NK-92 treated with Interleukin-12 subunit alpha and Interleukin-12 subunit beta, amount 100 ng/mL, for 24 hours (cell line): ENCODE measurements at regions not wholly inside any gene's neighbourhood (a gene's known extent, or its start where the extent isn't known, plus 50 kb on each side); places are given as distances from the start of the nearest gene placed in this dataset.
"Not testable (repeated sequence)": the region's sequence is repeated elsewhere in the genome, so short reads cannot be mapped to it uniquely, and the experiment has no call there.

Source experiments
- DNase-seq: peaks from one replicate; lab custom pipeline; 2025; lab: John Stamatoyannopoulos, UW

GRCh38 chr1:221025956-221026355, 146.7 kb downstream of the HLX start:
- no peak for DNase-seq

GRCh38 chr1:221029981-221030649, 150.9 kb downstream of the HLX start:
- no peak for DNase-seq

GRCh38 chr1:221030990-221031389, 151.7 kb downstream of the HLX start:
- DNase-seq = no peak

DNA sequence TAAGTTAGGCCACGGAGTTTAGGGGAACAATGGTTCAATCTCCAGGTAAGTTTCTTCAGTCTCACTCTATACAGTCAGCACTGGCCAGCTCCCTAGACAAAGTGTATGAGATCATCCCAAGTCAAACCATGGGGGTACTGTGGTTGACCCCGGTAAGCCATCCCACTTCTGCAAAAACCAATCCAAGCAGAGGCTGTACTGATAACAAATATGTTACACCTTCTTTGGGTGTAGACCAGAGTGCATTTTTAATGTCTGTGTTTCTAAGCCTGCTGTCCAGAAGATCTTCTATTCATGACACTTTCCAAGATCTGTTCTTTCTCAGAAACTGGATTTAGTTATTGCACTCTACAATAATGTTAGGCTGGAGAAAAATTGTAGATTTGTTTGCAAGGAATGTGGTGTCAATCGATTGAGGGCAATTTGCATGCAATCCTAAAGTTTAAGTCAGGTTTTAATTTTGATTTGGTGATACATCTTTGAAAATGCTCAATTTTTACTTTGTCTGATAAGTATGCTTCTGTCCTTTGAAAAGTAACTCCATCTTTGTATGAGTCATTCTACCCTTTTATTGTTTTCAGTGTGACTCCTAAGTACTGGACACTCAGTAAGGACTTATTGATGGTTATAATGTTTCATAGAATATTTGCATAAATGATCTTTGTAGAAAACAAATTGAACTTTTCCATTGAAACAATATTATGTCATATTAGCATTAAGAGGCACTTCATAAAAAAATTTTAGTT, 152.4 kb downstream of the HLX start:
- DNase-seq = no peak

- DNase-seq = no peak
These were observed 153.0 kb downstream of the HLX start for GRCh38 chr1:221032204-221032585.

DNA sequence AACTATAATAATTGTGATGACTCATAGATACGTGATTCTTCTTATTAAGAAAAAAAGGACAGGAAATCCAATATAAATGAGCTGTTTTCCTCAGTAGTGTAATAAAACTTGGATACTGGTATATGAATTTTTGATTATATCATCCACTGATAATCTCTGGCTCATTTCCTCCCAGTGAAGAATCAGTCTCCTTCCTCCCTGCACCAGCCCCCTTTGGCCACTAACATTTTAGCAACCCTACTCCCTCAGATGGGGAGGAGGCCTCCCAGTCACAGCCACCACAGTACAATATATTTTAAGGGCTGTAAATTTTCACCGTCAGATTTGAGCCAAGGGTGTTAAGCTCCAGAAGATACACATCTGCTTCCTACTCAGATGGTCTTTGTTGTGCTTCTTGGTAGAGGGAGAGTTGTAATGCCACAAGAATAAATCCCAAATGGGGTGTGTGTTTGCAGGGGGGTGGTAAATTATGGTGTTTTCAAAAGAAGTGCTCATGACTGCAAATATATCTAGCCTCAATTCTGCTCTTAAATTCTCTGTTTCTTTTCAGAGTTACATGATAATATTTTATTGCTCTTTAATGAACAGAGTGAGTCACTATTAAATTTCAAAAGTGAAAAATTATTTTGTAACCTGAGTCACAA, 153.5 kb downstream of the HLX start:
- no peak for DNase-seq

DNA sequence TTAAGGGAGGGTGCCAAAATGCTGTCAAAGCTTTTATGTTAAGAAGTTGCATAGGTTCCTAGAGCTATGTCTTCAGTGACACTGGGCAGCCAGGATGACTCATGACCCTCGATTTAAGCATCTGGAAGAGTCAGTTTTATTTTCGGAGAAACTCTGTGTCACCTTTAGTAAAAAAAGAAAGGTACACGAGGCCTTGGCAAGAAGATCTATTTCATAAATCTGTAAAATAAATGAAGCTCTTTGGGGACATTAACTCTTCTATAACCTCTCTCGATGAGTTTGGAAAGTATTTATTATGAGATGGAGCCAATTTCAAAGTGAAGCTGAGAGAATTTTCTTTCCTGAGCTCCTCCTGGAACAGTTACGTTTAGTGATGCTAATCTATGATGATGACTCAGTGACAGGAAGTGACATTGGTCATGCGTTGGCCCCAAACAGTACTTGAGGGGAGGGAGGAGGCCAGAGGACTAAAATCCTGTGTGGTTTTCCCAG, 156.5 kb downstream of the HLX start:
- peak; percentile 23 for DNase-seq

DNA sequence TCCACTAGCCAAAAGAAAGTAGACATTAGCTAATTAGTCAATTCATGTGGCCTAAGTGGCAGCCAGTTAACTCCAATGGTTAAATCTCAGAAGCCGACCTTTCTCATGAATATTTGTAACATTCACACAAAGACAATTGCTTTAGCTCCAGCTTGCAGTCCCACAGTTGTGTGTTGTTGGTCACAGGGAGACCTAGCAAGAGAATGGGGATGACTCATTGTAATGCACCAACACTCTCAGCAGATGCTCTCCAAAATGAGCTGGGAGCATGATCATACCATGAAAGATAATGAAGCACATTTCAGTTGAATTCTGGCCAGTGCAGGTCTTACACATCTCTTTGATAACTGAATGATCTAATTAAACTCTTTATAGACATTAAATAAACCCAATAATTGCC, 160.4 kb downstream of the HLX start:
- DNase-seq = no peak

- DNase-seq = no peak
These were observed 160.9 kb downstream of the HLX start for GRCh38 chr1:221040101-221040500.

- DNase-seq = no peak
These were observed 161.5 kb downstream of the HLX start for GRCh38 chr1:221040691-221041285.

GRCh38 chr1:221044538-221044937, 165.3 kb downstream of the HLX start:
- DNase-seq = no peak

GRCh38 chr1:221045151-221045550, 165.9 kb downstream of the HLX start:
- no peak for DNase-seq

GRCh38 chr1:221045842-221046831, 166.9 kb downstream of the HLX start:
- no peak for DNase-seq

DNA sequence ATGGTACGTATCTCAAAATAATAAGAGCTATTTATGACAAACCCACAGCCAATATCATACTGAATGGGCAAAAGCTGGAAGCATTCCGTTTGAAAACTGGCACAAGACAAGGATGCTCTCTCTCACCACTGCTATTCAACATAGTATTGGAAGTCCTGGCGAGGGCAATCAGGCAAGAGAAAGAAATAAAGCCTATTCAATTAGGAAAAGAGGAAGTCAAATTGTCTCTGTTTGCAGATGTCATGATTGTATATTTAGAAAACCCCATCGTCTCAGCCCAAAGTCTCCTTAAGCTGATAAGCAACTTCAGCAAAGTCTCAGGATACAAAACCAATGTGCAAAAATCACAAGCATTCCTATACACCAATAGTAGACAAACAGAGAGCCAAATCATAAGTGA, 172.1 kb downstream of the HLX start:
- not testable (repeated sequence) for DNase-seq

GRCh38 chr1:221053889-221054288, 174.6 kb downstream of the HLX start:
- no peak for DNase-seq

DNA sequence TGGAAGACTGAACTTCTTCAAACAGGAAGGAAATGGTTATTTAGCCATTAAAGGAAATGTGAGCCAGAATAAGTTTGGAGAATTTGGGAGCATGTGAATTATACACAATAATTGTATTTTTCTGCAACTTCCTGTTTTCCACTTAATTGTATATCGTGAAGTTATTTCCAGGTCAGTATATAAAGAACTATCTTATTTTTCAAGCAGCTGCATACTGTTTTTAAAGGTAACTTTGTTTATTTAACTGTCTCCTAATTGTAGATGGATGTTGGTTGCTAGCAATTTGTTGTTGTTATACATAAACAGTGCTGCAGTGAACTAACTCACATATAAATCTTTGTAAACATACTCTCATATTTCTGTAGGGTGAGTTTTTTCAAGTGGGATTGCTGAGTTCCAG, 180.3 kb downstream of the HLX start:
- no peak for DNase-seq

- no peak for DNase-seq
These were observed 184.4 kb downstream of the HLX start for GRCh38 chr1:221063651-221064050.

GRCh38 chr1:221066351-221067001, 187.2 kb downstream of the HLX start:
- no peak for DNase-seq

- DNase-seq = no peak
These were observed 188.5 kb downstream of the HLX start for GRCh38 chr1:221067721-221068120.

DNA sequence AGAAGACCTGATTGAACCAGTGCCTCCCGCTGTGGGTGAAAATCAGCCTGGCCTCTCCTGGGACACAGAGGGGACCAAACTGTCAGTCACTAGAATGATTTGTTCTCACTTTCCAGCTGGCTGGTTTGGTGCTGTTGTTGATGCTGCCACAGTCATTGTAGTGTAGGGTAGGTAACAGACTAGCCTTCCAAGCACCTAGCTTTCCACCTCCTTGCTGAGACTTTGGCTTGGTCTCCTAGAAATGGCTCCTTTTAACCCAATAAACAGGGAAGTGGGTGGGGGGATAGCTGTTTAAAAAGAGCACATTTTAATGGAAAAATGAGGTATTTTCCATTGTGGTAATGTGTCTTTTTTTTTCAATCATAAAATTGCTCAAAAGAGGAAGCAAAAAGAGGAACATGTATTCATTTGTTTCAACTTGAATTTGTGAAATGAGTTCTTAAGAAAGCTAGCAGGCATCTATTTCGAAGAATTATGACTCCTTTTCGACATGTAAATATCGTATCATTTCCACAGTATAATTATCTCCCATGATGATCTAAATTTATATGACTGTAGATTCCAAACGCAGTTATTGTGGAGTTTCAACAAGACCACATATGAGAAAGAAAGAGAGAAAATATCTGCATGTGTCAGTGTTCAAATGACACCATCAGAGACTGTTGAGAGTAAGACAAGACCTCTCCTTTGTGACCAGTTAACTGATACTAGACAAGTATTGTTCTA, 190.1 kb downstream of the HLX start:
- DNase-seq = no peak
